ENCODE measurements at regions not wholly inside any gene's neighbourhood (a gene's known extent, or its start where the extent isn't known, plus 50 kb on each side); places are given as distances from the start of the nearest gene placed in this dataset.
"Not testable (repeated sequence)": the region's sequence is repeated elsewhere in the genome, so short reads cannot be mapped to it uniquely, and the experiment has no call there.

GRCh38 chr4:3639613-3640586 is 107.7 kb upstream of the LRPAP1 start:
- peaks cover 21% of the 10 kb centered on the region for H3K27me3 Mint-ChIP-seq
- no peak overlapping the region for H3K4me3 Mint-ChIP-seq (ENCODE audit: low read depth)
- H3K27ac Mint-ChIP-seq: no peak overlapping the region
- DNase-seq (ENCODE audit: low spot score, unreplicated experiment): no peak
- H3K36me3 Mint-ChIP-seq (ENCODE audit: insufficient read depth): no peaks in the 10 kb centered on the region
- no peak for TF ChIP-seq CTCF (IDR thresholded peaks at IDR 0.05; ENCODE audit: unreplicated experiment)
- H3K9me3 Mint-ChIP-seq (ENCODE audit: low read depth): peaks cover 8% of the 10 kb centered on the region
- H3K4me1 Mint-ChIP-seq (ENCODE audit: low read depth): peaks cover 3% of the 10 kb centered on the region

GRCh38 chr4:3638080-3638795 is 106.0 kb upstream of the LRPAP1 start:
- Mint-ChIP-seq H3K27me3 (peaks cover 18% of the 10 kb centered on the region), H3K27ac (no peak overlapping the region), H3K4me3 (ENCODE audit: low read depth) (no peak overlapping the region), H3K4me1 (ENCODE audit: low read depth) (peaks cover 3% of the 10 kb centered on the region), H3K36me3 (ENCODE audit: insufficient read depth) (no peaks in the 10 kb centered on the region), H3K9me3 (ENCODE audit: low read depth) (peaks cover 8% of the 10 kb centered on the region)
- no peak for DNase-seq (ENCODE audit: low spot score, unreplicated experiment)
- no peak for TF ChIP-seq CTCF (IDR thresholded peaks at IDR 0.05; ENCODE audit: unreplicated experiment)

GRCh38 chr4:3637326-3638016 is 105.2 kb upstream of the LRPAP1 start:
- no peak overlapping the region for H3K27ac Mint-ChIP-seq
- peaks cover 3% of the 10 kb centered on the region for H3K4me1 Mint-ChIP-seq (ENCODE audit: low read depth)
- DNase-seq (ENCODE audit: low spot score, unreplicated experiment): no peak
- no peaks in the 10 kb centered on the region for H3K36me3 Mint-ChIP-seq (ENCODE audit: insufficient read depth)
- no peak overlapping the region for H3K4me3 Mint-ChIP-seq (ENCODE audit: low read depth)
- TF ChIP-seq CTCF (IDR thresholded peaks at IDR 0.05; ENCODE audit: unreplicated experiment): no peak
- peaks cover 18% of the 10 kb centered on the region for H3K27me3 Mint-ChIP-seq
- H3K9me3 Mint-ChIP-seq (ENCODE audit: low read depth): peaks cover 8% of the 10 kb centered on the region

GRCh38 chr4:3636646-3637320 is 104.6 kb upstream of the LRPAP1 start:
- DNase-seq (ENCODE audit: low spot score, unreplicated experiment): no peak
- no peak for TF ChIP-seq CTCF (IDR thresholded peaks at IDR 0.05; ENCODE audit: unreplicated experiment)
- peaks cover 8% of the 10 kb centered on the region for H3K9me3 Mint-ChIP-seq (ENCODE audit: low read depth)
- no peak overlapping the region for H3K27ac Mint-ChIP-seq
- H3K27me3 Mint-ChIP-seq: peaks cover 18% of the 10 kb centered on the region
- H3K4me1 Mint-ChIP-seq (ENCODE audit: low read depth): peaks cover 4% of the 10 kb centered on the region
- H3K36me3 Mint-ChIP-seq (ENCODE audit: insufficient read depth): no peaks in the 10 kb centered on the region
- H3K4me3 Mint-ChIP-seq (ENCODE audit: low read depth): no peak overlapping the region

- not testable (repeated sequence) for H3K9me3 Mint-ChIP-seq (ENCODE audit: low read depth); H3K36me3 Mint-ChIP-seq (ENCODE audit: insufficient read depth); DNase-seq (ENCODE audit: low spot score, unreplicated experiment); H3K27ac Mint-ChIP-seq; H3K4me1 Mint-ChIP-seq (ENCODE audit: low read depth); H3K4me3 Mint-ChIP-seq (ENCODE audit: low read depth)
- peaks cover 17% of the 10 kb centered on the region for H3K27me3 Mint-ChIP-seq
These were observed 103.8 kb upstream of the LRPAP1 start for GRCh38 chr4:3636020-3636419.

Measured in progenitor cell of endocrine pancreas (in vitro differentiated cells).